ENCODE measurements at regions not wholly inside any gene's neighbourhood (a gene's known extent, or its start where the extent isn't known, plus 50 kb on each side); places are given as distances from the start of the nearest gene placed in this dataset.

GRCh38 chr18:77648411-77648810 is 398.8 kb downstream of the GALR1 start:
- H3K4ac ChIP-seq (ENCODE audit: low read length), result no peak overlapping the region
- no peaks in the 10 kb centered on the region for H3K79me1 ChIP-seq (ENCODE audit: low read depth, low read length)
- no peak for DNase-seq (ENCODE audit: low spot score)

GRCh38 chr18:77650799-77651385 is 401.2 kb downstream of the GALR1 start:
- Histone ChIP-seq H3K14ac (ENCODE audit: low read length) (no peak overlapping the region), H3K27ac (replicated peaks; ENCODE audit: low read length) (no peak overlapping the region), H3K4me2 (ENCODE audit: insufficient read depth, low read length, poor library complexity, severe bottlenecking) (no peak overlapping the region), H2BK15ac (ENCODE audit: low read length) (no peak overlapping the region), H3K4me3 (ENCODE audit: low read length in 2 of 2) (no peak overlapping the region), H3K4ac (ENCODE audit: low read length) (no peak overlapping the region), H2BK12ac (ENCODE audit: low read length) (no peak overlapping the region), H3K9me3 (replicated peaks in 1 of 2; ENCODE audit: control insufficient read depth in 2 of 2, insufficient read depth in 1 of 2, low read depth in 1 of 2, low read length in 2 of 2) (no peaks in the 10 kb centered on the region), H2AK5ac (ENCODE audit: low read depth, low read length) (no peak overlapping the region), H3K36me3 (replicated peaks in 1 of 2; ENCODE audit: control insufficient read depth in 2 of 2, insufficient read depth in 2 of 2, low read length in 2 of 2) (no peaks in the 10 kb centered on the region), H3K9ac (ENCODE audit: low read depth, low read length, poor library complexity) (no peak overlapping the region), H2BK120ac (ENCODE audit: low read depth, low read length) (no peak overlapping the region), H3K18ac (ENCODE audit: low read length) (no peak overlapping the region), H3K4me1 (ENCODE audit: control insufficient read depth in 2 of 2, insufficient read depth in 1 of 2, low read depth in 1 of 2, low read length in 2 of 2) (peaks cover 0 to 4% of the 10 kb centered on the region in 2 donors), H4K8ac (ENCODE audit: low read depth, low read length) (no peak overlapping the region), H3K79me1 (ENCODE audit: low read depth, low read length) (no peaks in the 10 kb centered on the region), H2BK5ac (ENCODE audit: low read length) (no peak overlapping the region), H3K27me3 (ENCODE audit: control insufficient read depth in 3 of 3, insufficient read depth in 3 of 3, low read depth in 1 of 3, low read length in 3 of 3) (peaks cover 0 to 10% (median 2%) of the 10 kb centered on the region in 3 experiments), H2AFZ (ENCODE audit: low read length) (no peak overlapping the region), H4K91ac (ENCODE audit: low read depth, low read length, poor library complexity) (no peak overlapping the region), H3K23ac (ENCODE audit: low read depth, low read length, poor library complexity) (no peak overlapping the region)
- DNase-seq (ENCODE audit: low spot score), result peak; percentile 68
- no CpG with 5 or more reads among the region's 28 CpGs for WGBS, 2 donors (ENCODE audit: extremely low coverage in 2 of 2, insufficient read length in 2 of 2, insufficient replicate concordance in 1 of 2)

More at GRCh38 chr18:77648411-77648810, 398.8 kb downstream of the GALR1 start:
- Histone ChIP-seq H3K27me3 (ENCODE audit: control insufficient read depth in 3 of 3, insufficient read depth in 3 of 3, low read depth in 1 of 3, low read length in 3 of 3) (peaks cover 0 to 10% (median 2%) of the 10 kb centered on the region in 3 experiments), H2BK15ac (ENCODE audit: low read length) (no peak overlapping the region), H3K9me3 (replicated peaks in 1 of 2; ENCODE audit: control insufficient read depth in 2 of 2, insufficient read depth in 1 of 2, low read depth in 1 of 2, low read length in 2 of 2) (no peaks in the 10 kb centered on the region), H3K36me3 (replicated peaks in 1 of 2; ENCODE audit: control insufficient read depth in 2 of 2, insufficient read depth in 2 of 2, low read length in 2 of 2) (no peaks in the 10 kb centered on the region), H3K9ac (ENCODE audit: low read depth, low read length, poor library complexity) (no peak overlapping the region), H2BK5ac (ENCODE audit: low read length) (no peak overlapping the region), H4K8ac (ENCODE audit: low read depth, low read length) (no peak overlapping the region), H2AK5ac (ENCODE audit: low read depth, low read length) (no peak overlapping the region), H4K91ac (ENCODE audit: low read depth, low read length, poor library complexity) (no peak overlapping the region), H2BK120ac (ENCODE audit: low read depth, low read length) (no peak overlapping the region), H3K14ac (ENCODE audit: low read length) (no peak overlapping the region), H3K18ac (ENCODE audit: low read length) (no peak overlapping the region), H3K27ac (replicated peaks; ENCODE audit: low read length) (no peak overlapping the region), H2AFZ (ENCODE audit: low read length) (no peak overlapping the region), H3K4me1 (ENCODE audit: control insufficient read depth in 2 of 2, insufficient read depth in 1 of 2, low read depth in 1 of 2, low read length in 2 of 2) (peaks cover 0 to 4% of the 10 kb centered on the region in 2 donors), H3K23ac (ENCODE audit: low read depth, low read length, poor library complexity) (no peak overlapping the region), H3K4me2 (ENCODE audit: insufficient read depth, low read length, poor library complexity, severe bottlenecking) (no peak overlapping the region), H3K4me3 (ENCODE audit: low read length in 2 of 2) (no peak overlapping the region), H2BK12ac (ENCODE audit: low read length) (no peak overlapping the region)
- no CpG with 5 or more reads among the region's 7 CpGs for WGBS, 2 donors (ENCODE audit: extremely low coverage in 2 of 2, insufficient read length in 2 of 2, insufficient replicate concordance in 1 of 2)

- Histone ChIP-seq H4K8ac (ENCODE audit: low read depth, low read length) (no peak overlapping the region), H3K27ac (replicated peaks; ENCODE audit: low read length) (no peak overlapping the region), H3K4me2 (ENCODE audit: insufficient read depth, low read length, poor library complexity, severe bottlenecking) (no peak overlapping the region), H3K14ac (ENCODE audit: low read length) (no peak overlapping the region), H3K18ac (ENCODE audit: low read length) (no peak overlapping the region), H3K36me3 (replicated peaks in 1 of 2; ENCODE audit: control insufficient read depth in 2 of 2, insufficient read depth in 2 of 2, low read length in 2 of 2) (no peaks in the 10 kb centered on the region), H2BK12ac (ENCODE audit: low read length) (no peak overlapping the region), H3K27me3 (ENCODE audit: control insufficient read depth in 3 of 3, insufficient read depth in 3 of 3, low read depth in 1 of 3, low read length in 3 of 3) (peaks cover 0 to 10% (median 2%) of the 10 kb centered on the region in 3 experiments), H3K79me1 (ENCODE audit: low read depth, low read length) (no peaks in the 10 kb centered on the region), H4K91ac (ENCODE audit: low read depth, low read length, poor library complexity) (no peak overlapping the region), H2BK5ac (ENCODE audit: low read length) (no peak overlapping the region), H3K4me3 (ENCODE audit: low read length in 2 of 2) (no peak overlapping the region), H2BK15ac (ENCODE audit: low read length) (no peak overlapping the region), H3K23ac (ENCODE audit: low read depth, low read length, poor library complexity) (no peak overlapping the region), H3K4ac (ENCODE audit: low read length) (no peak overlapping the region), H3K9me3 (replicated peaks in 1 of 2; ENCODE audit: control insufficient read depth in 2 of 2, insufficient read depth in 1 of 2, low read depth in 1 of 2, low read length in 2 of 2) (no peaks in the 10 kb centered on the region), H3K4me1 (ENCODE audit: control insufficient read depth in 2 of 2, insufficient read depth in 1 of 2, low read depth in 1 of 2, low read length in 2 of 2) (peaks cover 0 to 4% of the 10 kb centered on the region in 2 donors), H2AK5ac (ENCODE audit: low read depth, low read length) (no peak overlapping the region), H2BK120ac (ENCODE audit: low read depth, low read length) (no peak overlapping the region), H2AFZ (ENCODE audit: low read length) (no peak overlapping the region), H3K9ac (ENCODE audit: low read depth, low read length, poor library complexity) (no peak overlapping the region)
- no CpG with 5 or more reads among the region's 13 CpGs for WGBS, 2 donors (ENCODE audit: extremely low coverage in 2 of 2, insufficient read length in 2 of 2, insufficient replicate concordance in 1 of 2)
- no peak for DNase-seq (ENCODE audit: low spot score)
Measured at GRCh38 chr18:77651441-77651840, 401.8 kb downstream of the GALR1 start.

GRCh38 chr18:77653792-77654191 is 404.1 kb downstream of the GALR1 start:
- H3K4me3 ChIP-seq (ENCODE audit: low read length in 2 of 2), result no peak overlapping the region
- no peak overlapping the region for H4K8ac ChIP-seq (ENCODE audit: low read depth, low read length)
- no CpG with 5 or more reads among the region's 12 CpGs for WGBS, 2 donors (ENCODE audit: extremely low coverage in 2 of 2, insufficient read length in 2 of 2, insufficient replicate concordance in 1 of 2)
- no peak overlapping the region for H2BK12ac ChIP-seq (ENCODE audit: low read length)
- H3K4ac ChIP-seq (ENCODE audit: low read length), result no peak overlapping the region
- no peak overlapping the region for H2AFZ ChIP-seq (ENCODE audit: low read length)
- H3K9me3 ChIP-seq (replicated peaks in 1 of 2; ENCODE audit: control insufficient read depth in 2 of 2, insufficient read depth in 1 of 2, low read depth in 1 of 2, low read length in 2 of 2), result no peaks in the 10 kb centered on the region
- DNase-seq (ENCODE audit: low spot score), result no peak
- no peak overlapping the region for H3K14ac ChIP-seq (ENCODE audit: low read length)
- no peak overlapping the region for H2BK5ac ChIP-seq (ENCODE audit: low read length)
- H3K27me3 ChIP-seq (ENCODE audit: control insufficient read depth in 3 of 3, insufficient read depth in 3 of 3, low read depth in 1 of 3, low read length in 3 of 3), result peaks cover 0 to 10% (median 2%) of the 10 kb centered on the region in 3 experiments
- no peak overlapping the region for H3K9ac ChIP-seq (ENCODE audit: low read depth, low read length, poor library complexity)
- H3K18ac ChIP-seq (ENCODE audit: low read length), result peak overlapping the region; percentile 54
- H4K91ac ChIP-seq (ENCODE audit: low read depth, low read length, poor library complexity), result no peak overlapping the region
- no peak overlapping the region for H3K4me2 ChIP-seq (ENCODE audit: insufficient read depth, low read length, poor library complexity, severe bottlenecking)
- H2BK15ac ChIP-seq (ENCODE audit: low read length), result no peak overlapping the region
- no peaks in the 10 kb centered on the region for H3K4me1 ChIP-seq (ENCODE audit: control insufficient read depth in 2 of 2, insufficient read depth in 1 of 2, low read depth in 1 of 2, low read length in 2 of 2)
- no peak overlapping the region for H3K27ac ChIP-seq (replicated peaks; ENCODE audit: low read length)
- H3K36me3 ChIP-seq (replicated peaks in 1 of 2; ENCODE audit: control insufficient read depth in 2 of 2, insufficient read depth in 2 of 2, low read length in 2 of 2), result no peaks in the 10 kb centered on the region
- no peaks in the 10 kb centered on the region for H3K79me1 ChIP-seq (ENCODE audit: low read depth, low read length)
- no peak overlapping the region for H3K23ac ChIP-seq (ENCODE audit: low read depth, low read length, poor library complexity)
- H2BK120ac ChIP-seq (ENCODE audit: low read depth, low read length), result no peak overlapping the region
- no peak overlapping the region for H2AK5ac ChIP-seq (ENCODE audit: low read depth, low read length)

Data from neuronal stem cell (in vitro differentiated cells).